GM21390 (cell line): ENCODE measurements at regions not wholly inside any gene's neighbourhood (a gene's known extent, or its start where the extent isn't known, plus 50 kb on each side); places are given as distances from the start of the nearest gene placed in this dataset.

Source experiments
- ATAC-seq: cut with Tn5 transposase; IDR thresholded peaks from one replicate; pipeline ENCODE4 v1.9.1; 2021; ENCODE audit not compliant: unreplicated experiment

DNA sequence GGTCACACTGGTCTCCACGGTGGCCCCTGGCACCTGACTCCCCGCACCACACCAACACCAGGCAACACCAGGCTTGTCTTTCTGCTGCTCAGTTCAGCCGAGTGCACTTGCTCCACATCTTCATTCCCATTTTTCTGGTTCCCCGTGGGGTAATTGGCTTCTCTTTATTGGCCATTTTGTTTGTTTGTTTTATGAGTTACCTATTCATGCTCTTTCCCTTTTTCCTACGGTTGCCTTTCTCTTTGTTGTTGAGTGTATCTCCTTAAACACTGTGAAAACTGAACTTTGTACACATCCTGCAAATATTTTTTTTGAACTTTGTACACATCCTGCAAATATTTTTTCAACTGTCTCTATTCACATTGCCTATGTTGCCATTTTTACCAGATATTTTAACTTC is 834.0 kb downstream of the BRD1 start:
- no peak for ATAC-seq

GRCh38 chr22:48984639-48985038 is 843.0 kb downstream of the BRD1 start:
- no peak for ATAC-seq

GRCh38 chr22:48982321-48982905 is 845.3 kb downstream of the BRD1 start:
- ATAC-seq, result no peak

DNA sequence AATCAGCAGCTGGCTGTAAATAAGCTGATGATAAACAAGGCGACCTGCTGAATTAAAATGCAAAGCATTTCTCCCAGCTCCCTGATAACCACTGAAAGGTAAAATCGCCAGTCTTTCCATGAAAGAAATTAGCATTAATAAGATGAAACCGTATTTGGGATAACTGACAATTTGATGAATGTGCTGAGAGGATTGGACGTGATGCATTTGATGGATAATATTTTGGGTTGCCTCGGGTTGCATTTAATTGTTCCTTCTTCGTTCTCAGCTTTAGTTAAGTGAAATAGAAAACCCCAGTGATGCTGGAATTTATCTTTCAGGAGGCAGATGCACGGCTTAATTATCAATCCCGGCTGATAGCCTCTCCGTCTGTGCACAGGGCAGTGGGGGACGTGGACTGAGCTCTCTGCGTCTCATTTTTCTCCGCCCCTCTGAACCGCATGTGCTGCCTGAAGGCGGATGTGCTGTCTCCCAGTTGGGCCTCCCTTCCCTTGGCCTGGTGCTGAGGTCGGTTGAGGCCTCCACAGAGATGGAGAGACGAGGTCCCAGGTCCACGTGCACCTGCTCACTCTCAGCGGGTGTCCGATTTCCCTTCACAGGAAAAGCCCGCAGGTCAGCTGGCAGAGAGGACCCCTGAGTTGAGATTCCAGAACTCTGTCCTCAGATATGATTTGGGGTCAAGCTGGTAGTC is 846.2 kb downstream of the BRD1 start:
- no peak for ATAC-seq

DNA sequence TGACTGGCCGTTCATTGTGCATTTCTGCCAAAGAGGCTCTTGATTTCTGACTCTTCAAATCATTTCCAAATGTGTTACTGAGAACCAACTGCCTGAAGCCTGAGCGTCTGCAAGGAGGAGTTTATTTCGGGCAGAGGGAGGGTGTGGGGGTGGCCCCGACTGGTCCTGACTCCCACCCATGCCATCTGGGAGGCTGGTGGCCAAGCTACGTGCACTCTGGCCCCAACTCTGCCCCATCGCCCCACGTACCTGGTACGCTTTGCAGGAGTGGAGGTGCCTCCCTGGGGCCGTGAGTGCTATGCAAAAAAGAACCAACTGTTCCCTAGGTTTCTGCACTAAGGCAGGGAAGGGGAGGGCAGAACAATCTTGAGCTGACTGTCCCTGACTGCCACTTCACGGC is 846.8 kb downstream of the BRD1 start:
- no peak for ATAC-seq

DNA sequence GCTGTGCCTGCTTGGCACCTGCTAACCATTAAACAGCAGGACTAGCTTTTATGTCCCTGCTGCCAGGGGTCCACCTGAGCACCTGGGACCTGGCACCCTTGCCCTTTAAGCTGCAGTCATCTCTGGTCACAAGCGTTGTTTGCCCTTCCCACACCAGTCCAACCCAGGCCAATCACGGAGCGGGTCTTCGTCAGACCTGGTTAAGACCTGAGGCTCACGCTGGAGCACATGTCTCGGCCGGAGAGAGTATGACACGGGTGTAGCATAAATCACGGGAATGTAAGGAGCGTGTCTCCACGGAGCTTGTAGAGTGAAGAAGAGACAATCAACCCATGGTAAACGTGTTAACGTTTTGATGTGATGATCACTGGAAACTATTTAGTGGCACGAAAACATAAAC is 847.3 kb downstream of the BRD1 start:
- ATAC-seq, result no peak

DNA sequence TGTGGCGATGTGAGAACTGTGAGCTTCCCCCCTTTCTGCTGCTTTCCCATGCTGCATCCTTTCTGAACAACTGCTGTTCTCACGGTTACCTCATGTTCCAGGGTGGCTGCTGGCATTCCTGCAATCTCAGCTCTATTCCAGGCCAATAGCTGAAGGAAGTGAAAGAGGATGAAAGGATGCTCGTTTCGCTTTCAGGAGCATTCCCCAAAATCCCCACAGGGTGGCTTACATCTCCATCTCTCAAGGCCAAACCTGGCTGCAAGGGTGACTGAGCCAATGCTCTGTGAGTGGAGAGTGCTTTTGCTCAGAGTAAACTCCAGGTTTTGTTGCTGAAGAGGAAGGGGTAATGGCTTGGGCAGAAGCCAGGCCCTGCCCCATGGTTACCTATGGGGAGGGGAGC is 848.2 kb downstream of the BRD1 start:
- ATAC-seq, result no peak

GRCh38 chr22:48976556-48977535 is 850.8 kb downstream of the BRD1 start:
- ATAC-seq, result no peak

DNA sequence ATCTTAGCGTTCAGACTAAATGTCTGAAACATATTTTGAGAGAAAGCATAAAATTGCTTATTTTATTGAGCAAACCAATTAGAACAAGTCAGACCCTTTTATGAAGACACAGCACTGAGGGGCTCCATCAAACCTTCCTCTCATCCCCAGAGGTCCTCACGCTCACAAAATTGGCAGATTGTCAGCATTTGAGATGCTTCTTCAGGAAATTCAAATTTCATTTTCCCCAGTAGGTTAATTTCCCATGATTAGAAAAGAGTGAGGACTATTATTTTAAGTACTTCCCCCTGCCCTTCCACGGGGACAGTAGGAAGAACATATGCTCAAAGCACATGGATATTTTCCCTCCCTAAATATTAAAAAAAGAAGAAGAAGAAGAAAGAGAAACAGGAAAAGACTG is 851.8 kb downstream of the BRD1 start:
- ATAC-seq, result no peak

DNA sequence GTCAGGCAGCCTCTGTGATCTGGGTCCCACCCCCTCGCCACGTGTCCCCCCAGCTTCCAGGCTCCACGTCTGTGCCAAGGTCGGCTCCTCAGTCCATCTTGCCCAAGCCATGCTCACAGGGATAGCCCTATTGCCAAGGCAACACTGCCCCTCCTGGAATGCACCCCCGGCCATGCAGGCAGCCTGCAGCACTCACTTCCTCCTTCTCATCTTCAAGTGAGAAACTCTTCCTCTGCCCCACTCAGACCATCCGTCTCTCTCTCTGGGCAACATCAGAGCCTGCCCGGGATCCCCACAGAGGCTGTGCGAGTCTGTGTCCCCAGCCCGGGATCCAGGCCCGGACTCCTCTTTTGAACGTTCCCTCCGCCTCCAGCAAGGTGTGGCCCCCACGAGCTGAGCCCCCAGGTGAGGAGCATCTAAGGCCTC is 852.3 kb downstream of the BRD1 start:
- no peak for ATAC-seq

- no peak for ATAC-seq
Observed at GRCh38 chr22:48974443-48975315, 853.0 kb downstream of the BRD1 start.

DNA sequence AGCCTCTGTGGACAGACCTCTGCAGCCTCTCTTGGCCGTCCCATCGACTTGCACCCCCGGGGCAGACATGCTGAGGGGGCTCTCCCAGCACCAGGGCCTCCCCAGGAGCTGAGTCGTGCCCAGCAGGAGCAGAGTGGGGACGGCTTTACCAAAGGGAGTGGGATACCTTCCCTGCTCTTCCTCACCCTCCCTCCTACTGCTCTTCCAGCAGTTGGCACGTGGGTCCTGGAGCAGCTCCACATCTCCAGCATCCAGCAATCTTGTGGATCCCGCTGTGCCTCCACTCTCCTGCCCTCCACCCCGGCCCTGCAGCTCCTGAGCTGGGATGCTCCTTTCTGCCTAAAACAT is 854.0 kb downstream of the BRD1 start:
- no peak for ATAC-seq

GRCh38 chr22:48972979-48973693 is 854.5 kb downstream of the BRD1 start:
- no peak for ATAC-seq

- ATAC-seq, result no peak
Observed at GRCh38 chr22:48968201-48968959, 859.3 kb downstream of the BRD1 start.

GRCh38 chr22:48963405-48963804 is 864.3 kb downstream of the BRD1 start:
- no peak for ATAC-seq

- ATAC-seq, result no peak
Observed at GRCh38 chr22:48961705-48962104, 866.0 kb downstream of the BRD1 start.

GRCh38 chr22:48960980-48961660 is 866.6 kb downstream of the BRD1 start:
- no peak for ATAC-seq

- ATAC-seq, result no peak
Observed at GRCh38 chr22:48960576-48960975, 867.1 kb downstream of the BRD1 start.

GRCh38 chr22:48959496-48959895 is 868.2 kb downstream of the BRD1 start:
- ATAC-seq, result no peak
